ENCODE measurements at regions not wholly inside any gene's neighbourhood (a gene's known extent, or its start where the extent isn't known, plus 50 kb on each side); places are given as distances from the start of the nearest gene placed in this dataset.
"Not testable (repeated sequence)": the region's sequence is repeated elsewhere in the genome, so short reads cannot be mapped to it uniquely, and the experiment has no call there.

- Histone ChIP-seq H3K4me3 (ENCODE audit: insufficient read depth, low read depth, low read length) (no peak overlapping the region), H3K36me3 (replicated peaks; ENCODE audit: control insufficient read depth, insufficient read depth, low read length) (no peaks in the 10 kb centered on the region), H3K27me3 (ENCODE audit: control insufficient read depth, insufficient read depth, low read length) (no peaks in the 10 kb centered on the region)
- no peak for DNase-seq
Measured at GRCh38 chr2:215260097-215260677, 51.7 kb upstream of the ATIC start.

- H3K27me3 ChIP-seq (ENCODE audit: control insufficient read depth, insufficient read depth, low read length) = no peaks in the 10 kb centered on the region
- H3K4me3 ChIP-seq (ENCODE audit: insufficient read depth, low read depth, low read length) = no peak overlapping the region
- DNase-seq = no peak
- no peaks in the 10 kb centered on the region for H3K36me3 ChIP-seq (replicated peaks; ENCODE audit: control insufficient read depth, insufficient read depth, low read length)
Measured at GRCh38 chr2:215249501-215249900, 62.4 kb upstream of the ATIC start.

GRCh38 chr2:215245919-215246318, 65.9 kb upstream of the ATIC start:
- not testable (repeated sequence) for H3K4me3 ChIP-seq (ENCODE audit: insufficient read depth, low read depth, low read length); H3K36me3 ChIP-seq (replicated peaks; ENCODE audit: control insufficient read depth, insufficient read depth, low read length); H3K27me3 ChIP-seq (ENCODE audit: control insufficient read depth, insufficient read depth, low read length); DNase-seq

- Histone ChIP-seq H3K36me3 (replicated peaks; ENCODE audit: control insufficient read depth, insufficient read depth, low read length) (no peaks in the 10 kb centered on the region), H3K27me3 (ENCODE audit: control insufficient read depth, insufficient read depth, low read length) (no peaks in the 10 kb centered on the region), H3K4me3 (ENCODE audit: insufficient read depth, low read depth, low read length) (no peak overlapping the region)
- DNase-seq = no peak
Measured at GRCh38 chr2:215241791-215242305, 70.0 kb upstream of the ATIC start.

GRCh38 chr2:215238485-215239098, 73.3 kb upstream of the ATIC start:
- Histone ChIP-seq H3K4me3 (ENCODE audit: insufficient read depth, low read depth, low read length) (no peak overlapping the region), H3K27me3 (ENCODE audit: control insufficient read depth, insufficient read depth, low read length) (no peaks in the 10 kb centered on the region), H3K36me3 (replicated peaks; ENCODE audit: control insufficient read depth, insufficient read depth, low read length) (no peaks in the 10 kb centered on the region)
- DNase-seq = no peak

- no peak for DNase-seq
Measured at GRCh38 chr2:215236131-215236530, 75.7 kb upstream of the ATIC start.

GRCh38 chr2:215220221-215220620, 81.8 kb upstream of the ABCA12 start:
- H3K36me3 ChIP-seq (replicated peaks; ENCODE audit: control insufficient read depth, insufficient read depth, low read length); H3K4me3 ChIP-seq (ENCODE audit: insufficient read depth, low read depth, low read length); DNase-seq: not testable (repeated sequence)
- peaks cover 27% of the 10 kb centered on the region for H3K27me3 ChIP-seq (ENCODE audit: control insufficient read depth, insufficient read depth, low read length)

More at GRCh38 chr2:215236131-215236530, 75.7 kb upstream of the ATIC start:
- no peak overlapping the region for H3K4me3 ChIP-seq (ENCODE audit: insufficient read depth, low read depth, low read length)
- H3K36me3 ChIP-seq (replicated peaks; ENCODE audit: control insufficient read depth, insufficient read depth, low read length) = no peaks in the 10 kb centered on the region
- no peaks in the 10 kb centered on the region for H3K27me3 ChIP-seq (ENCODE audit: control insufficient read depth, insufficient read depth, low read length)

- H3K4me3 ChIP-seq (ENCODE audit: insufficient read depth, low read depth, low read length) = no peak overlapping the region
- H3K36me3 ChIP-seq (replicated peaks; ENCODE audit: control insufficient read depth, insufficient read depth, low read length) = no peaks in the 10 kb centered on the region
- peaks cover 39% of the 10 kb centered on the region for H3K27me3 ChIP-seq (ENCODE audit: control insufficient read depth, insufficient read depth, low read length)
- no peak for DNase-seq
Measured at GRCh38 chr2:215218587-215219577, 80.5 kb upstream of the ABCA12 start.

- peaks cover 49% of the 10 kb centered on the region for H3K27me3 ChIP-seq (ENCODE audit: control insufficient read depth, insufficient read depth, low read length)
- H3K4me3 ChIP-seq (ENCODE audit: insufficient read depth, low read depth, low read length) = no peak overlapping the region
Measured at GRCh38 chr2:215216806-215217205, 78.4 kb upstream of the ABCA12 start.

GRCh38 chr2:215215637-215216036, 77.2 kb upstream of the ABCA12 start:
- Histone ChIP-seq H3K4me3 (ENCODE audit: insufficient read depth, low read depth, low read length) (no peak overlapping the region), H3K27me3 (ENCODE audit: control insufficient read depth, insufficient read depth, low read length) (peaks cover 49% of the 10 kb centered on the region), H3K36me3 (replicated peaks; ENCODE audit: control insufficient read depth, insufficient read depth, low read length) (no peaks in the 10 kb centered on the region)
- peak; percentile 28 for DNase-seq

More at GRCh38 chr2:215216806-215217205, 78.4 kb upstream of the ABCA12 start:
- DNase-seq = no peak
- H3K36me3 ChIP-seq (replicated peaks; ENCODE audit: control insufficient read depth, insufficient read depth, low read length) = no peaks in the 10 kb centered on the region

GRCh38 chr2:215210082-215210481, 71.7 kb upstream of the ABCA12 start:
- H3K27me3 ChIP-seq (ENCODE audit: control insufficient read depth, insufficient read depth, low read length) = peaks cover 22% of the 10 kb centered on the region
- no peak for DNase-seq
- no peak overlapping the region for H3K4me3 ChIP-seq (ENCODE audit: insufficient read depth, low read depth, low read length)
- H3K36me3 ChIP-seq (replicated peaks; ENCODE audit: control insufficient read depth, insufficient read depth, low read length) = no peaks in the 10 kb centered on the region

GRCh38 chr2:215207791-215208367, 69.5 kb upstream of the ABCA12 start:
- H3K27me3 ChIP-seq (ENCODE audit: control insufficient read depth, insufficient read depth, low read length) = peaks cover under 1% of the 10 kb centered on the region; the same call in 1 of the 2 replicates
- no peak overlapping the region for H3K4me3 ChIP-seq (ENCODE audit: insufficient read depth, low read depth, low read length)
- no peaks in the 10 kb centered on the region for H3K36me3 ChIP-seq (replicated peaks; ENCODE audit: control insufficient read depth, insufficient read depth, low read length)
- no peak for DNase-seq

- no peak for DNase-seq
- Histone ChIP-seq H3K27me3 (ENCODE audit: control insufficient read depth, insufficient read depth, low read length) (no peaks in the 10 kb centered on the region), H3K36me3 (replicated peaks; ENCODE audit: control insufficient read depth, insufficient read depth, low read length) (no peaks in the 10 kb centered on the region), H3K4me3 (ENCODE audit: insufficient read depth, low read depth, low read length) (no peak overlapping the region)
Measured at GRCh38 chr2:215207041-215207440, 68.6 kb upstream of the ABCA12 start.

- H3K27me3 ChIP-seq (ENCODE audit: control insufficient read depth, insufficient read depth, low read length) = no peaks in the 10 kb centered on the region
- no peak overlapping the region for H3K4me3 ChIP-seq (ENCODE audit: insufficient read depth, low read depth, low read length)
- H3K36me3 ChIP-seq (replicated peaks; ENCODE audit: control insufficient read depth, insufficient read depth, low read length) = no peaks in the 10 kb centered on the region
- no peak for DNase-seq
Measured at GRCh38 chr2:215205787-215206186, 67.4 kb upstream of the ABCA12 start.

All from H7 (cell line).